ENCODE measurements at regions not wholly inside any gene's neighbourhood (a gene's known extent, or its start where the extent isn't known, plus 50 kb on each side); places are given as distances from the start of the nearest gene placed in this dataset.

- TF ChIP-seq EZH2 (optimal IDR thresholded peaks at IDR 0.05; ENCODE audit: low read depth, low read length) (no peak), CTCF (IDR thresholded peaks at IDR 0.05; ENCODE audit: low read length) (no peak), EZH2phosphoT487 (IDR thresholded peaks at IDR 0.05; ENCODE audit: low read length) (no peak)
Observed at GRCh38 chr19:30667746-30668145, 295.6 kb downstream of the ZNF536 start.

All from MM.1S (cell line).